HL-60 (cell line): ENCODE measurements at regions not wholly inside any gene's neighbourhood (a gene's known extent, or its start where the extent isn't known, plus 50 kb on each side); places are given as distances from the start of the nearest gene placed in this dataset.

Experiments used
- CTCF ChIP-seq: IDR thresholded peaks from one replicate; pipeline ENCODE4 v1.5.1; 2011; ENCODE audit warnings: low read length, control low read depth, inconsistent platforms; ENCODE audit not compliant: insufficient read depth
- GABPA ChIP-seq: IDR thresholded peaks from 2 replicates; pipeline ENCODE4 v1.6.1; 2012; ENCODE audit warnings: low read depth
- POLR2AphosphoS5 ChIP-seq: IDR thresholded peaks from 2 replicates; pipeline ENCODE4 v1.6.1; 2012; ENCODE audit warnings: low read depth
- REST ChIP-seq: IDR thresholded peaks from 2 replicates; pipeline ENCODE4 v1.6.1; 2012; ENCODE audit warnings: low read depth; ENCODE audit not compliant: insufficient replicate concordance
- SPI1 ChIP-seq: IDR thresholded peaks from 2 replicates; pipeline ENCODE4 v1.6.1; 2012; ENCODE audit warnings: low read depth, mild to moderate bottlenecking, borderline replicate concordance

- no peak for TF ChIP-seq CTCF
- no peak for TF ChIP-seq GABPA
- TF ChIP-seq REST = no peak
- no peak for TF ChIP-seq POLR2AphosphoS5
- TF ChIP-seq SPI1 = no peak
Measured at GRCh38 chr15:39406485-39406884, 174.4 kb upstream of the THBS1 start.
